Liver (tissue), 8 donors: ENCODE measurements at regions not wholly inside any gene's neighbourhood (a gene's known extent, or its start where the extent isn't known, plus 50 kb on each side); places are given as distances from the start of the nearest gene placed in this dataset.

Experiments
- DNase-seq: peaks from one replicate; pipeline ENCODE4 v3.0.0-alpha.2; 2017; ENCODE audit warnings: low spot score
- H3K27ac ChIP-seq, 2 donors: one replicate each; pipeline ENCODE4 v1.7.0; 2013; ENCODE audit warnings: inconsistent platforms in 2 of 2, low read length in 2 of 2, control low read depth in 1 of 2, low read depth in 1 of 2, mild to moderate bottlenecking in 1 of 2
- H3K27me3 ChIP-seq, 4 donors: one replicate each; pipeline versions ENCODE4 v1.6.1 to v1.7.0; 2013; ENCODE audit warnings: low read length in 3 of 4, inconsistent platforms in 1 of 4, mild to moderate bottlenecking in 1 of 4, moderate library complexity in 1 of 4; ENCODE audit not compliant: control insufficient read depth in 4 of 4, insufficient read depth in 4 of 4
- H3K36me3 ChIP-seq, 4 donors: one replicate each; pipeline versions ENCODE4 v1.6.1 to v1.7.0; 2013; ENCODE audit warnings: low read length in 3 of 4, mild to moderate bottlenecking in 3 of 4, low read depth in 1 of 4, moderate library complexity in 1 of 4; ENCODE audit not compliant: control insufficient read depth in 4 of 4, insufficient read depth in 3 of 4
- H3K4me1 ChIP-seq, 4 donors: one replicate each; pipeline versions ENCODE4 v1.6.1 to v1.7.0; 2013; ENCODE audit warnings: low read length in 3 of 4, mild to moderate bottlenecking in 3 of 4, moderate library complexity in 1 of 4; ENCODE audit not compliant: control insufficient read depth in 4 of 4, insufficient read depth in 4 of 4
- H3K4me3 ChIP-seq, 3 donors: one replicate each; pipeline versions ENCODE4 v1.6.1 to v1.7.0; 2013; ENCODE audit warnings: low read length in 3 of 3, control low read depth in 1 of 3, low read depth in 1 of 3, mild to moderate bottlenecking in 1 of 3
- H3K9ac ChIP-seq, 2 donors: one replicate each; pipeline ENCODE4 v1.7.0; 2013; ENCODE audit warnings: low read length in 2 of 2, mild to moderate bottlenecking in 2 of 2, moderate library complexity in 2 of 2, control low read depth in 1 of 2, low read depth in 1 of 2
- H3K9me3 ChIP-seq, 4 donors: one replicate each; pipeline versions ENCODE4 v1.6.1 to v1.7.0; 2013; ENCODE audit warnings: low read length in 3 of 4; ENCODE audit not compliant: control insufficient read depth in 4 of 4
- ATF3 ChIP-seq: IDR thresholded peaks from 2 replicates; pipeline ENCODE4 v1.6.1; 2016; ENCODE audit warnings: antibody characterized with exemption
- CTCF ChIP-seq: fragments of 150-350 bp; IDR thresholded peaks from 2 replicates; pipeline ENCODE4 v1.5.1; 2017; ENCODE audit warnings: improper control_type of control experiment, low read depth, low read length; ENCODE audit not compliant: missing input control
- EGR1 ChIP-seq, 2 donors: IDR thresholded peaks; 2 replicates each; pipeline ENCODE4 v1.6.1; 2016 to 2018; ENCODE audit warnings: antibody characterized with exemption in 2 of 2, low read depth in 2 of 2
- FOXA1 ChIP-seq: IDR thresholded peaks from 2 replicates; pipeline ENCODE4 v1.6.1; 2016; ENCODE audit warnings: antibody characterized with exemption
- FOXA2 ChIP-seq: IDR thresholded peaks from 2 replicates; pipeline ENCODE4 v1.6.1; 2016; ENCODE audit warnings: antibody characterized with exemption
- GABPA ChIP-seq, 2 donors: IDR thresholded peaks in 1 of 2; conservative IDR thresholded peaks in 1 of 2; 2 replicates each; pipeline ENCODE4 v1.6.1; 2016; ENCODE audit warnings: antibody characterized with exemption in 2 of 2, mild to moderate bottlenecking in 1 of 2, moderate library complexity in 1 of 2
- HNF4A ChIP-seq, 2 donors: conservative IDR thresholded peaks; 2 replicates each; pipeline ENCODE4 v1.6.1; 2016; ENCODE audit warnings: antibody characterized with exemption in 2 of 2, mild to moderate bottlenecking in 2 of 2
- HNF4G ChIP-seq: IDR thresholded peaks from 2 replicates; pipeline ENCODE4 v1.6.1; 2016; ENCODE audit warnings: antibody characterized with exemption
- MAX ChIP-seq: IDR thresholded peaks from 2 replicates; pipeline ENCODE4 v1.6.1; 2016; ENCODE audit warnings: antibody characterized with exemption
- NR2F2 ChIP-seq: IDR thresholded peaks from 2 replicates; pipeline ENCODE4 v1.6.1; 2016; ENCODE audit warnings: antibody characterized with exemption
- REST ChIP-seq: IDR thresholded peaks from 2 replicates; pipeline ENCODE4 v1.6.1; 2016; ENCODE audit warnings: antibody characterized with exemption, mild to moderate bottlenecking
- SP1 ChIP-seq: IDR thresholded peaks from 2 replicates; pipeline ENCODE4 v1.6.1; 2018; ENCODE audit warnings: antibody characterized with exemption, mild to moderate bottlenecking
- TAF1 ChIP-seq: conservative IDR thresholded peaks from 2 replicates; pipeline ENCODE4 v1.6.1; 2016; ENCODE audit warnings: antibody characterized with exemption, mild to moderate bottlenecking
- WGBS: extraction: QIAGEN DNeasy Blood & Tissue Kit; methylation state at CpG from one replicate; pipeline ENCODE4 v1.1.7; 2013; 5-methylcytosine and 5-hydroxymethylcytosine counted together
- donor health status: healthy.
- donor health status: healthy.
- donor health status: healthy.
- donor health status: healthy.
- donor health status: healthy.

- no peaks in the 10 kb centered on the region for H3K36me3 ChIP-seq
- peaks cover 0 to 2% (median 0%) of the 10 kb centered on the region in 4 donors for H3K27me3 ChIP-seq
- no peak overlapping the region for H3K9ac ChIP-seq
- TF ChIP-seq HNF4G (no peak), NR2F2 (no peak), CTCF (no peak), EGR1 (IDR thresholded peaks at IDR 0.05; ENCODE audit: low read depth in 2 of 2) (no peak), TAF1 (no peak), GABPA (IDR thresholded peaks at IDR 0.05 in 1 of 2, conservative IDR thresholded peaks at IDR 0.05 in 1 of 2) (no peak), REST (no peak), FOXA2 (no peak), MAX (no peak), HNF4A (conservative IDR thresholded peaks at IDR 0.05) (no peak)
- H3K9me3 ChIP-seq: peaks cover 6 to 11% (median 10%) of the 10 kb centered on the region in 4 donors
- H3K27ac ChIP-seq: no peak overlapping the region
- H3K4me1 ChIP-seq: no peaks in the 10 kb centered on the region
- H3K4me3 ChIP-seq: no peak overlapping the region
- WGBS: 72% methylated on average over 12 of the region's 12 CpGs
- peak; percentile 24 for DNase-seq
Measured at GRCh38 chr6:169371344-169372127, 117.9 kb upstream of the THBS2 start.

GRCh38 chr6:169370666-169371343 lies 117.2 kb upstream of the THBS2 start:
- WGBS: 69% methylated on average over 8 of the region's 8 CpGs
- DNase-seq: no peak
- no peak overlapping the region for H3K4me3 ChIP-seq

More at GRCh38 chr6:169370666-169371343, 117.2 kb upstream of the THBS2 start:
- Histone ChIP-seq H3K9me3 (peaks cover 2 to 6% (median 5%) of the 10 kb centered on the region in 4 donors), H3K36me3 (no peaks in the 10 kb centered on the region), H3K4me1 (no peaks in the 10 kb centered on the region), H3K27me3 (peaks cover 0 to 2% (median 0%) of the 10 kb centered on the region in 4 donors), H3K27ac (no peak overlapping the region), H3K9ac (no peak overlapping the region)
- TF ChIP-seq TAF1 (no peak), ATF3 (no peak), GABPA (IDR thresholded peaks at IDR 0.05 in 1 of 2, conservative IDR thresholded peaks at IDR 0.05 in 1 of 2) (no peak), MAX (no peak), HNF4G (no peak), FOXA1 (no peak), SP1 (no peak), NR2F2 (no peak)
